ENCODE measurements at regions not wholly inside any gene's neighbourhood (a gene's known extent, or its start where the extent isn't known, plus 50 kb on each side); places are given as distances from the start of the nearest gene placed in this dataset.

GRCh38 chr22:22403771-22404170 is 104.8 kb downstream of the ZNF280B start:
- H3K4me1 ChIP-seq (replicated peaks in 1 of 2) = no peaks in the 10 kb centered on the region
- 70 to 81% (median 80%) methylated on average over 3 to 4 of the region's 4 CpGs for WGBS, 4 donors
- H3K27ac ChIP-seq = no peak overlapping the region
- no peak overlapping the region for H3K4me3 ChIP-seq
- H3K36me3 ChIP-seq (replicated peaks in 1 of 2) = no peaks in the 10 kb centered on the region
- no peak for TF ChIP-seq CTCF (IDR thresholded peaks at IDR 0.05)
- TF ChIP-seq POLR2A (IDR thresholded peaks at IDR 0.05) = no peak
- intact Hi-C loops (cut with DNase I) = no loop called here
- H3K9me3 ChIP-seq (replicated peaks in 1 of 3) = no peaks in the 10 kb centered on the region
- H3K27me3 ChIP-seq = no peaks in the 10 kb centered on the region
- no peak for DNase-seq

- no peaks in the 10 kb centered on the region for H3K36me3 ChIP-seq (replicated peaks in 1 of 2)
- no peak overlapping the region for H3K4me3 ChIP-seq
- no peak for DNase-seq
- intact Hi-C loops (cut with DNase I) = no loop called here
- H3K9me3 ChIP-seq (replicated peaks in 1 of 3) = no peaks in the 10 kb centered on the region
- no peaks in the 10 kb centered on the region for H3K4me1 ChIP-seq (replicated peaks in 1 of 2)
- no peak for TF ChIP-seq CTCF (IDR thresholded peaks at IDR 0.05)
- no peak for TF ChIP-seq POLR2A (IDR thresholded peaks at IDR 0.05)
- no peaks in the 10 kb centered on the region for H3K27me3 ChIP-seq
- no peak overlapping the region for H3K27ac ChIP-seq
- 75 to 85% (median 82%) methylated on average over 4 to 8 of the region's 8 CpGs for WGBS, 4 donors
These were observed 103.8 kb downstream of the ZNF280B start for GRCh38 chr22:22404598-22405284.

- H3K36me3 ChIP-seq (replicated peaks in 1 of 2) = no peaks in the 10 kb centered on the region
- WGBS, 4 donors = 62 to 78% (median 70%) methylated on average over 5 of the region's 5 CpGs
- H3K4me3 ChIP-seq = no peak overlapping the region
- TF ChIP-seq CTCF (IDR thresholded peaks at IDR 0.05) (no peak), POLR2A (IDR thresholded peaks at IDR 0.05) (no peak)
- H3K9me3 ChIP-seq (replicated peaks in 1 of 3) = no peaks in the 10 kb centered on the region
- H3K4me1 ChIP-seq (replicated peaks in 1 of 2) = no peaks in the 10 kb centered on the region
- intact Hi-C loops (cut with DNase I) = no loop called here
- no peaks in the 10 kb centered on the region for H3K27me3 ChIP-seq
- no peak for DNase-seq
- no peak overlapping the region for H3K27ac ChIP-seq
These were observed 102.0 kb downstream of the ZNF280B start for GRCh38 chr22:22406445-22407027.

GRCh38 chr22:22407061-22407460 is 101.5 kb downstream of the ZNF280B start:
- no peak for DNase-seq
- WGBS, 4 donors = 67 to 88% (median 73%) methylated on average over 2 to 5 of the region's 5 CpGs

More at GRCh38 chr22:22407061-22407460, 101.5 kb downstream of the ZNF280B start:
- Histone ChIP-seq H3K4me1 (replicated peaks in 1 of 2) (no peaks in the 10 kb centered on the region), H3K9me3 (replicated peaks in 1 of 3) (no peaks in the 10 kb centered on the region), H3K36me3 (replicated peaks in 1 of 2) (no peaks in the 10 kb centered on the region), H3K27me3 (no peaks in the 10 kb centered on the region), H3K4me3 (no peak overlapping the region), H3K27ac (no peak overlapping the region)
- TF ChIP-seq POLR2A (IDR thresholded peaks at IDR 0.05) (no peak), CTCF (IDR thresholded peaks at IDR 0.05) (no peak)
- intact Hi-C loops (cut with DNase I) = no loop called here

Data from adrenal gland (tissue), 9 donors.